ENCODE measurements at regions not wholly inside any gene's neighbourhood (a gene's known extent, or its start where the extent isn't known, plus 50 kb on each side); places are given as distances from the start of the nearest gene placed in this dataset.

- Histone ChIP-seq H3K36me3 (no peaks in the 10 kb centered on the region), H3K4me3 (no peak overlapping the region), H3K27me3 (replicated peaks; ENCODE audit: insufficient read depth) (no peaks in the 10 kb centered on the region), H3K9me3 (no peaks in the 10 kb centered on the region), H3K27ac (no peak overlapping the region), H3K4me1 (ENCODE audit: control insufficient read depth in 1 of 2, low read depth in 2 of 2) (no peaks in the 10 kb centered on the region)
- DNase-seq (ENCODE audit: low spot score): no peak
- ATAC-seq (ENCODE audit: insufficient number of reproducible peaks, low FRiP score, low read depth): no peak
- no peak for TF ChIP-seq CTCF (IDR thresholded peaks at IDR 0.05)
Measured at GRCh38 chr15:69830430-69830829, 267.3 kb downstream of the TLE3 start.

- Histone ChIP-seq H3K4me3 (no peak overlapping the region), H3K27me3 (replicated peaks; ENCODE audit: insufficient read depth) (no peaks in the 10 kb centered on the region), H3K4me1 (ENCODE audit: control insufficient read depth in 1 of 2, low read depth in 2 of 2) (no peaks in the 10 kb centered on the region), H3K36me3 (no peaks in the 10 kb centered on the region), H3K27ac (no peak overlapping the region), H3K9me3 (no peaks in the 10 kb centered on the region)
- no peak for ATAC-seq (ENCODE audit: insufficient number of reproducible peaks, low FRiP score, low read depth)
- no peak for DNase-seq (ENCODE audit: low spot score)
- TF ChIP-seq CTCF (IDR thresholded peaks at IDR 0.05): no peak
Measured at GRCh38 chr15:69830876-69831275, 266.8 kb downstream of the TLE3 start.

- Histone ChIP-seq H3K27ac (no peak overlapping the region), H3K4me3 (no peak overlapping the region), H3K27me3 (replicated peaks; ENCODE audit: insufficient read depth) (no peaks in the 10 kb centered on the region), H3K4me1 (ENCODE audit: control insufficient read depth in 1 of 2, low read depth in 2 of 2) (no peaks in the 10 kb centered on the region), H3K36me3 (no peaks in the 10 kb centered on the region), H3K9me3 (no peaks in the 10 kb centered on the region)
- no peak for TF ChIP-seq CTCF (IDR thresholded peaks at IDR 0.05)
- no peak for ATAC-seq (ENCODE audit: insufficient number of reproducible peaks, low FRiP score, low read depth)
- no peak for DNase-seq (ENCODE audit: low spot score)
Measured at GRCh38 chr15:69834267-69834666, 263.4 kb downstream of the TLE3 start.

- H3K27me3 ChIP-seq (replicated peaks; ENCODE audit: insufficient read depth): no peaks in the 10 kb centered on the region
- H3K4me1 ChIP-seq (ENCODE audit: control insufficient read depth in 1 of 2, low read depth in 2 of 2): no peaks in the 10 kb centered on the region
- ATAC-seq (ENCODE audit: insufficient number of reproducible peaks, low FRiP score, low read depth) (no peak), DNase-seq (ENCODE audit: low spot score) (no peak)
- TF ChIP-seq CTCF (IDR thresholded peaks at IDR 0.05): no peak
- H3K36me3 ChIP-seq: no peaks in the 10 kb centered on the region
- no peak overlapping the region for H3K27ac ChIP-seq
- H3K4me3 ChIP-seq: no peak overlapping the region
- no peaks in the 10 kb centered on the region for H3K9me3 ChIP-seq
Measured at GRCh38 chr15:69834761-69835160, 263.0 kb downstream of the TLE3 start.

GRCh38 chr15:69836048-69836447 lies 261.7 kb downstream of the TLE3 start:
- Histone ChIP-seq H3K27ac (no peak overlapping the region), H3K4me1 (ENCODE audit: control insufficient read depth in 1 of 2, low read depth in 2 of 2) (no peaks in the 10 kb centered on the region), H3K36me3 (no peaks in the 10 kb centered on the region), H3K4me3 (no peak overlapping the region), H3K27me3 (replicated peaks; ENCODE audit: insufficient read depth) (no peaks in the 10 kb centered on the region), H3K9me3 (no peaks in the 10 kb centered on the region)
- TF ChIP-seq CTCF (IDR thresholded peaks at IDR 0.05): no peak
- no peak for ATAC-seq (ENCODE audit: insufficient number of reproducible peaks, low FRiP score, low read depth)
- DNase-seq (ENCODE audit: low spot score): no peak
